Upper lobe of right lung (tissue), 1 donor: ENCODE measurements at regions not wholly inside any gene's neighbourhood (a gene's known extent, or its start where the extent isn't known, plus 50 kb on each side); places are given as distances from the start of the nearest gene placed in this dataset.
"Not testable (repeated sequence)": the region's sequence is repeated elsewhere in the genome, so short reads cannot be mapped to it uniquely, and the experiment has no call there.

Experiments used
- ATAC-seq: fragments of 200-7000 bp; cut with Tn5 transposase; one replicate; pipeline ENCODE4 v1.9.1; 2020; ENCODE audit warnings: mild to moderate bottlenecking, moderate library complexity
- DNase-seq: peaks from one replicate; pipeline ENCODE4 v3.0.0-alpha.2; 2020
- H3K27ac ChIP-seq: fragments of 200-600 bp; one replicate; pipeline ENCODE4 v1.8.0; 2022
- H3K27me3 ChIP-seq: fragments of 200-600 bp; one replicate; pipeline ENCODE4 v1.8.0; 2022; ENCODE audit warnings: mild to moderate bottlenecking
- H3K36me3 ChIP-seq: fragments of 200-600 bp; one replicate; pipeline ENCODE4 v1.8.0; 2022
- H3K4me1 ChIP-seq: fragments of 200-600 bp; one replicate; pipeline ENCODE4 v1.8.0; 2022
- H3K4me3 ChIP-seq: fragments of 200-600 bp; one replicate; pipeline ENCODE4 v1.8.0; 2022; ENCODE audit warnings: mild to moderate bottlenecking
- H3K9me3 ChIP-seq: fragments of 200-600 bp; one replicate; pipeline ENCODE4 v1.8.0; 2022
- intact Hi-C: fragments of 100-400 bp; cut with DNase I; formaldehyde crosslinking; loops from one replicate; pipeline ENCODE4 v1.11.0; 2022
- TF ChIP-seq, protein P1 (sequence below): fragments of 200-600 bp; IDR thresholded peaks from one replicate; pipeline ENCODE4 v1.8.0; 2022; ENCODE audit warnings: antibody characterized with exemption
- donor health status: DM: no; HTN: yes; CAD: no; lungs with severe emphysema.

DNA sequence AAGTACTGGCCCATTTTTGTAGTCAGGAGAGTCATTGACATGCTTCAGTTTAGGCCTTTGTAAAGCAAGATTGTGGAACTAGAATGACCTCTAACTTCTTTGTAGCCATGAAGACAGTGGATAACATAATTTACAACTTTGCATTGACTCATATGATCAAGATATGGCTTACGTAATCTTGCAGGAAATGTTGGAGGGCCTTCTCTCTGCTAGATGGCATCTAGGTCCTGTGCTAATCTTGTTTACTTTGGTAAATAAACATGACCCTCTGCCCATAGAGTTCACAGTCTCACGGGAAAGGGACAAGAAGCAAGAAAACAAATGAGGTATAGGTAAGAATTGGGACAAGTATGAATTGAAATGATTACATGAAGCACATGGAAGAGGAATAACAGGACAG is 355.2 kb upstream of the ARID1B start:
- Histone ChIP-seq H3K27ac (no peak overlapping the region), H3K9me3 (no peaks in the 10 kb centered on the region), H3K4me1 (no peaks in the 10 kb centered on the region), H3K36me3 (no peaks in the 10 kb centered on the region), H3K27me3 (no peaks in the 10 kb centered on the region), H3K4me3 (no peak overlapping the region)
- TF ChIP-seq, protein P1, sequence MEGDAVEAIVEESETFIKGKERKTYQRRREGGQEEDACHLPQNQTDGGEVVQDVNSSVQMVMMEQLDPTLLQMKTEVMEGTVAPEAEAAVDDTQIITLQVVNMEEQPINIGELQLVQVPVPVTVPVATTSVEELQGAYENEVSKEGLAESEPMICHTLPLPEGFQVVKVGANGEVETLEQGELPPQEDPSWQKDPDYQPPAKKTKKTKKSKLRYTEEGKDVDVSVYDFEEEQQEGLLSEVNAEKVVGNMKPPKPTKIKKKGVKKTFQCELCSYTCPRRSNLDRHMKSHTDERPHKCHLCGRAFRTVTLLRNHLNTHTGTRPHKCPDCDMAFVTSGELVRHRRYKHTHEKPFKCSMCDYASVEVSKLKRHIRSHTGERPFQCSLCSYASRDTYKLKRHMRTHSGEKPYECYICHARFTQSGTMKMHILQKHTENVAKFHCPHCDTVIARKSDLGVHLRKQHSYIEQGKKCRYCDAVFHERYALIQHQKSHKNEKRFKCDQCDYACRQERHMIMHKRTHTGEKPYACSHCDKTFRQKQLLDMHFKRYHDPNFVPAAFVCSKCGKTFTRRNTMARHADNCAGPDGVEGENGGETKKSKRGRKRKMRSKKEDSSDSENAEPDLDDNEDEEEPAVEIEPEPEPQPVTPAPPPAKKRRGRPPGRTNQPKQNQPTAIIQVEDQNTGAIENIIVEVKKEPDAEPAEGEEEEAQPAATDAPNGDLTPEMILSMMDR = no peak
- DNase-seq (no peak), ATAC-seq (no peak)
- intact Hi-C loops = no loop called here

DNA sequence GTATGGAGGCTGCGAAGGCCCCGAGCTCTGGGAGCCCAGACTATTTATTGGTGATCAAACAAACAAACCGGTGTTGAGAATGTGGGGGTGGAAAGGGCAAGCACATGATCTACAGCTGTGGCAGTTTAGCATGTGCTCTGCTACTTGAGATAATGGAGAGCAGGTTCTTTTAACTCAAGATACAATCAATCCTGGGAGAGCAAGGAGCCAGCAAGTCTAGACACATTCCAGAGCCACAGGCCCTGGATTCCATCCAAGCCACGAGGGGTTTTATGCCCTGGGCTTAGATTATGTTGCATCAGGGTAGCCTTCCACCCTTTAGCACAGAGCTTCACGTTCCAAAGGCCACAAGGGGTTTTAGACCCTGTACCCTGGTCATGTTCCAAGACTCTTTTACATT is 355.9 kb upstream of the ARID1B start:
- H3K4me3 ChIP-seq, H3K36me3 ChIP-seq, H3K4me1 ChIP-seq, ATAC-seq, H3K27ac ChIP-seq, DNase-seq, H3K27me3 ChIP-seq, H3K9me3 ChIP-seq, intact Hi-C loops: not testable (repeated sequence)

DNA sequence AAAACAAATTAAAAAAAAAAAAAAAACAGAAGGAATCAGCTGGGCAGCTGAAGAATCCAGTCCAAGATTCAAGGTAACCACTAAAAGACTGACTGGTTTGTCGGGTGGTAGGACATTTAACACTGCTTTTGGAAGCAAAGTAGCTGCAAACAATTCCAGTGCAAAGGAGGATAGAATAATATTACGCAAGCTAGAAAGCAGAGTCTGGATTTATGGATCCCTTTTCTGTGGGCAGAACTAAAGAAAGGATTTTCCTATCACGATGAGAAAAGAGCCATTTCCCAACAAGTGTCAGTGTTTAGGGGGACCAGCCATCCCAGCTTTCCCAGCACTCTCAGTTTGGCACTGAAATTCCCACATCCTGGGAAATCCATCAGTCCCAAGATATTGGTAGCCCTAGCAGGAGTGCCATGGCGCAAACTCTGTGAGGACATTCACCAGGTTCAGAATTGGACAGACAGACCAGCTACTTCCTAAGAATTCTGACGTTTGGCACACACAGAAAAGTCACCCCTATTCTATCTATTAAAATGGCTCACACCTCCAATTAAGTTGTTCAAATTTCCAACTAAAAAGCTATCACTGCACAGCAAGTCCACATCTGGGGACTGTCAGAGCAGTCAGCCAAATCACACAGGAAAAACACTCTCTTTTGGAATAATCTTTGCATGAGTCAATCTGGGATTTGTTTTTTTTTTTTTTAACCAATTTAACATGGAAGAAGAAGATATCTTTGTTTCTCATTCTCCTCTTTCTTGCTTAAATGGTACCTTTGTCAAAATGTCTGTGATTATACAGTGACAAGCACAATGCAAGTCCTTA is 356.8 kb upstream of the ARID1B start:
- intact Hi-C loops = no loop called here
- Histone ChIP-seq H3K36me3 (no peaks in the 10 kb centered on the region), H3K4me3 (no peak overlapping the region), H3K4me1 (no peaks in the 10 kb centered on the region), H3K27me3 (no peaks in the 10 kb centered on the region), H3K27ac (no peak overlapping the region), H3K9me3 (no peaks in the 10 kb centered on the region)
- TF ChIP-seq, protein P1 = no peak
- ATAC-seq (no peak), DNase-seq (no peak)

DNA sequence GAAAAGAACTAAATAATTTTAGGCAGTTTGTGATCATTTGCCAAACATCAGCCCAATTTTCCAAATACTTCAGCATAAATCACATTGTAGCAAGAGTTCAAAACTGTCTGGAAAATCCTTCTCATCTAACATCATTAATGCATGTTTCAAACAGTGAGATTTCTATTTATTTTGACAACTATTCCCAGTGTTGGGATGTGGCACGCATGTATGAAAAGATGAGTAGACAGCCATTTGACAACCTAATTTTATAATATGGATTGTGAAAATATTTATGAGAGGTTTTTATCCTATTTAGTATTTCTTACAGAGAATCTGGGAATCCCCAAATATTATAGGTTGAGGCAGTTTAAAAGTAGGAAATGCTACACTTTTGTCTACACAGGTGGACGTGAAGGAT is 357.6 kb upstream of the ARID1B start:
- intact Hi-C loops = no loop called here
- Histone ChIP-seq H3K9me3 (no peaks in the 10 kb centered on the region), H3K4me1 (no peaks in the 10 kb centered on the region), H3K27me3 (no peaks in the 10 kb centered on the region), H3K36me3 (no peaks in the 10 kb centered on the region), H3K4me3 (no peak overlapping the region), H3K27ac (no peak overlapping the region)
- no peak for DNase-seq
- TF ChIP-seq, protein P1 = no peak
- no peak for ATAC-seq

DNA sequence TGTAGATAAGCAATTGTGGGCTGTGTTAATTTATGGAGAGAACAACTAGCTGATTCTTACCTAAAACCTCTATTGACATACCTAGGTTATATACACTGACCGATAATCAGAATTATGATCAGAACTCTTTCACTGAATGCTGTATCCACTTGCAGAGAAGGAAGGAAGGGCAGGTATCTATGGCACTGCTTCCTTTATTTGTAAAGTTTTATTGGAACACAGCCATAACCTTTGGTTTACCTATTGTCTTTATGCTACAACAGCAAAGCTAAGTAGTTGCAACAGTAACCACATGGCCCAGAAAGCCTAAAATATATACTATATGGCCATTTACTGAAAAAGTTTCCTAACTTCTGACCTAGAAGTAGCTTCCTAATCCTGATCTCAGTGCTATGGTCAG is 358.9 kb upstream of the ARID1B start:
- TF ChIP-seq, protein P1 = no peak
- no peak for DNase-seq
- no peaks in the 10 kb centered on the region for H3K4me1 ChIP-seq
- intact Hi-C loops = no loop called here
- H3K9me3 ChIP-seq = no peaks in the 10 kb centered on the region
- H3K36me3 ChIP-seq = no peaks in the 10 kb centered on the region
- no peak overlapping the region for H3K4me3 ChIP-seq
- H3K27me3 ChIP-seq = no peaks in the 10 kb centered on the region
- ATAC-seq = no peak
- H3K27ac ChIP-seq = no peak overlapping the region

DNA sequence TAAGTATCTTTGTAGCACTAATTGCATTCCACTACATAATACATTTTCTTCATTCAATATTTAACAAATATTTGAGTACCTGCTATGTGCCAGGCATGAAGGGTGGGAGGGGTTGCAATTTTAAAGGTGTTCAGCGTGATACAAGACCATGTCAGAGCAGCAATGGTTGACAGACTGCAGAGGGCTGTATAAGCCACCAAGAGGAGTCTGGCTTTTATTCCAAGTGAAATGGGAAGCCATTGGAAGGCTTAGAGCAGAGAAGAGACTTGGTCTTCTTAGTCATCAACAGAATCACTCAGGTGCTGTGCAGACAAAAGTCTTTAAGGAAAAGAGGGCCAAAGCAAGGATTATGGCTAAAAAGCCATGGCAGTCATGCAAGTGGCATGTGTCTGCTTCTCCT is 360.8 kb upstream of the ARID1B start:
- no peak for DNase-seq
- Histone ChIP-seq H3K9me3 (no peaks in the 10 kb centered on the region), H3K36me3 (no peaks in the 10 kb centered on the region), H3K4me3 (no peak overlapping the region), H3K27ac (no peak overlapping the region), H3K4me1 (no peaks in the 10 kb centered on the region), H3K27me3 (no peaks in the 10 kb centered on the region)
- intact Hi-C loops = no loop called here
- TF ChIP-seq, protein P1 = no peak
- no peak for ATAC-seq
